Sigmoid colon (tissue), 6 donors: ENCODE measurements at regions not wholly inside any gene's neighbourhood (a gene's known extent, or its start where the extent isn't known, plus 50 kb on each side); places are given as distances from the start of the nearest gene placed in this dataset.
"Not testable (repeated sequence)": the region's sequence is repeated elsewhere in the genome, so short reads cannot be mapped to it uniquely, and the experiment has no call there.

Source experiments
- DNase-seq: peaks from one replicate; pipeline ENCODE4 v3.0.0-alpha.2; 2019
- H3K27ac ChIP-seq, 4 donors: fragments of 200-600 bp; sonication (generic); one replicate each; pipeline ENCODE4 v1.5.1; 2016 to 2019; ENCODE audit warnings: mild to moderate bottlenecking in 1 of 4
- H3K27me3 ChIP-seq, 3 donors: fragments of 200-600 bp; sonication (generic); one replicate each; pipeline ENCODE4 v1.5.1; 2019; ENCODE audit warnings: mild to moderate bottlenecking in 1 of 3
- H3K36me3 ChIP-seq, 4 donors: fragments of 200-600 bp; sonication (generic); one replicate each; pipeline ENCODE4 v1.5.1; 2016 to 2019
- H3K4me1 ChIP-seq, 4 donors: fragments of 200-600 bp; sonication (generic); one replicate each; pipeline ENCODE4 v1.5.1; 2017 to 2019
- H3K4me3 ChIP-seq, 4 donors: fragments of 200-600 bp; sonication (generic); one replicate each; pipeline ENCODE4 v1.5.1; 2017 to 2019; ENCODE audit warnings: mild to moderate bottlenecking in 2 of 4, moderate library complexity in 1 of 4
- H3K9me3 ChIP-seq, 4 donors: fragments of 200-600 bp in 3 of 4; sonication (generic) in 3 of 4; one replicate each; pipeline versions ENCODE4 v1.5.1 to v1.6.1; 2013 to 2019
- CTCF ChIP-seq, 4 experiments: fragments of 450-650 bp in 3 of 4; fragments of 200-600 bp in 1 of 4; IDR thresholded peaks; one replicate each; pipeline ENCODE4 v1.5.1; 2016 to 2019; ENCODE audit warnings: antibody characterized with exemption in 4 of 4, mild to moderate bottlenecking in 3 of 4, moderate library complexity in 2 of 4
- EP300 ChIP-seq, 4 donors: sonication (generic); formaldehyde crosslinking; IDR thresholded peaks; one replicate each; pipeline ENCODE4 v1.6.1; 2017; ENCODE audit warnings: antibody characterized with exemption in 4 of 4
- POLR2A ChIP-seq, 2 donors: fragments of 450-650 bp; IDR thresholded peaks; one replicate each; pipeline ENCODE4 v1.6.1; 2016; ENCODE audit warnings: antibody characterized with exemption in 2 of 2, mild to moderate bottlenecking in 2 of 2, moderate library complexity in 2 of 2
- POLR2AphosphoS5 ChIP-seq, 4 donors: sonication (generic); formaldehyde crosslinking; IDR thresholded peaks; one replicate each; pipeline ENCODE4 v1.6.1; 2017; ENCODE audit warnings: antibody characterized with exemption in 4 of 4
- WGBS, 2 donors: extraction: QIAGEN DNeasy Blood & Tissue Kit; methylation state at CpG; one replicate each; pipeline ENCODE4 v1.1.7; 2013; 5-methylcytosine and 5-hydroxymethylcytosine counted together
- intact Hi-C: fragments of 100-400 bp; cut with DNase I; formaldehyde crosslinking; loops from one replicate; pipeline ENCODE4 v1.15.1; 2023
- donor health status: healthy with polysubstance abuse.
- donor health status: healthy.

- 71 to 81% methylated on average over 41 of the region's 41 CpGs for WGBS, 2 donors
- H3K4me3 ChIP-seq = peak overlapping the region in 2 of 4 donors; percentile 11 to 20
Measured at GRCh38 chr20:30281584-30282197, 975.8 kb upstream of the DEFB115 start.

DNA sequence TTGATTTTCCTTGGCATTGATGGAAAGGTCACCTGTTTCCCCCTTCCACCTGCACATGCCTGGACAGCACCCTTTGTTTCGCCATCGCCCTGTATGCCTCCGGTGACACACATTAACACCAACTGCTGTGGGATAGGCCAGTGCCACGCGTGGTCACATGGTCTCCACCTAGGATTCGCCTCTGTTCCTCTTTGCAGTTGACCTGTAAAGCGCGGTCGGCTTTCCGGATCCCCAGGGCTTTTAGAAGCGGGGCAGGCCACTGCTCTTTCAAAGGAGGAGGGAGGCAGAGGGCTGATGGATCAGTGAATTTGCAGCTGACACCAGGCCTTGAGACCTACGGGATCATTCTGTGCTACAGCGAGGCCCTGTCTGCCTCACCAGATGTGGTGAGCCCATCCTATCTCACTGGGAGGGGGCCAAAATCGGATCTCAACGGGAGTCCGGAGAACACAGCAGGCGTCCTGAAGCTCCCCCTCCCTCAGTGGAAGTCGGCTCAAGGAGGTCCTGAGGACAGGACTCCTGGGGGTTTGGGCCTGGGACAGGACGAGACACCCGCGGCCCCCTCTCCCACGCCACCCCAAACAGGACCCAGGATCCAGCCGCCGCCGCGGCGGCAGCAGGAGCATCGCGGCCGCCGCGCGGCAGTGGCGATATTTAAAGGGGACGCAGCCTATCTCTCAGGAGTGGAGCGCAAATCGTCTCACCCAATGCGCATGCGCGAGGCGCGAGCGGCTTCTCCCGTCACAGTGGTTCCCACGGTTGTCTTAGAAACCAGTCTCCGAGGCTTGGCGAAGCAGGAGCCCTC lies 973.8 kb upstream of the DEFB115 start:
- Histone ChIP-seq H3K4me1 (peaks cover 0 to 47% (median 10%) of the 10 kb centered on the region in 4 donors), H3K4me3 (peak overlapping the region in 3 of 4 donors; percentile 41 to 61 (median 54)), H3K27ac (peak overlapping the region in 3 of 4 donors; percentile 28 to 84 (median 68))
- H3K9me3 ChIP-seq, H3K27me3 ChIP-seq, H3K36me3 ChIP-seq, intact Hi-C loops: not testable (repeated sequence)
- WGBS, 2 donors = 8 to 20% methylated on average over 47 of the region's 47 CpGs
- DNase-seq = peak; percentile 62
- TF ChIP-seq POLR2AphosphoS5 (IDR thresholded peaks at IDR 0.05) (peak in 2 of 4 donors; percentile 16 to 76), POLR2A (IDR thresholded peaks at IDR 0.05) (peak in 1 of 2 donors; percentile 21)

More at GRCh38 chr20:30281584-30282197, 975.8 kb upstream of the DEFB115 start:
- intact Hi-C loops = no loop called here
- Histone ChIP-seq H3K27me3 (no peaks in the 10 kb centered on the region), H3K4me1 (peaks cover 0 to 30% (median 6%) of the 10 kb centered on the region in 4 donors), H3K36me3 (no peaks in the 10 kb centered on the region), H3K27ac (no peak overlapping the region), H3K9me3 (no peaks in the 10 kb centered on the region)
- TF ChIP-seq EP300 (IDR thresholded peaks at IDR 0.05) (no peak), POLR2A (IDR thresholded peaks at IDR 0.05) (no peak), CTCF (IDR thresholded peaks at IDR 0.05) (no peak)
- DNase-seq = no peak

DNA sequence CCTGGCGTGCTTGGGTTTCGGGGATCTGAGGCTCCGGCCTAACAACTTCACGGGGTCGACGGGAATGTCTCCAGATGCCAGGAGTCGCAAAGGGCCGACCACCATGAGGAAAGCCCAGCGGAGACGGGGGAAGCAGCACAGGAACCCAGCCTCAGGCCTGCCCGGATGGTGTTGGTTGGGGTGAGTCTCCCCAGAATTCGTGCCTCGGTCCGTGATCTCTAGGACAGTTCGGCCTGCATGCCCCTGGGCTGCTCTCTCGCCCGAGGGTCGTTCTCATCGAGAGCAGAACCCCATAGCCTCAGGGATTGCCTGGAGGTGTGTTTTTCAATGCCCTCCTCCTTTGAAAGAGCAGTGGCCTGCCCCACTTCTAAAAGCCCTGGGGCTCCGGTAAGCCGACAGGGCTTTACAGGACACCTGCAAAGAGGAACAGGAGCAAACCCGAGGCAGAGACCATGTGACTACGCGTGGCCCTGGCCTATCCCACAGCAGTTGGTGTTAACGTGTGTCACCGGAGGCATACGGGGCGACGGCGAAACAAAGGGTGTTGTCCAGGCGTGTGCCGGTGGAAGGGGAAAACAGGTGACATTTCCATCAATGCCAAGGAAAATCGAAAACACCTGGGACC lies 973.1 kb upstream of the DEFB115 start:
- Histone ChIP-seq H3K4me3 (peak overlapping the region in 3 of 4 donors; percentile 41 to 61 (median 54)), H3K27me3 (no peaks in the 10 kb centered on the region), H3K4me1 (peaks cover 0 to 47% (median 10%) of the 10 kb centered on the region in 4 donors), H3K36me3 (no peaks in the 10 kb centered on the region), H3K9me3 (no peaks in the 10 kb centered on the region), H3K27ac (peak overlapping the region in 2 of 4 donors; percentile 68 to 84)
- no peak for DNase-seq
- TF ChIP-seq CTCF (IDR thresholded peaks at IDR 0.05) = no peak
- no peak for TF ChIP-seq EP300 (IDR thresholded peaks at IDR 0.05)
- TF ChIP-seq POLR2A (IDR thresholded peaks at IDR 0.05) = no peak
- no peak for TF ChIP-seq POLR2AphosphoS5 (IDR thresholded peaks at IDR 0.05)
- intact Hi-C loops = no loop called here
- WGBS, 2 donors = 53 to 64% methylated on average over 33 of the region's 33 CpGs

DNA sequence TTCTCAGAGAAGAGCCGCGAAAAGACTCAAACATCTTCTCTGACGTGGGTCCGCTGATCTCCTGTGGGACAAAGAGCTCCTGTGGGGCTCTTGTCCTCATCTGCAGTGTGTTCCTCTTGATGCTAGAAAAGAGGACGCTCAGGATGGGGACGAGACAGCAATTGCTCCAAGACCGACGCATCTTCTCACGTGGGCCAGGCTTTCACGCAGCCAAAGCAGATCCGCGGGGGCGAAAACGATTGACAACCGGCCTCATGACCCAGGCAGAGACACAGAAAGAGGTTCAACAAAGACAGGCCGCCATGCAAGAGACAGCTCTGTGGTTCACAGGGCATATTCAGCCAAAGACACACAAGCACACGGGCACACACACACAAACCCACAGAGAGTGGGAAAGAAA lies 971.8 kb upstream of the DEFB115 start:
- H3K9me3 ChIP-seq = no peaks in the 10 kb centered on the region
- no peak for TF ChIP-seq POLR2AphosphoS5 (IDR thresholded peaks at IDR 0.05)
- no peak for TF ChIP-seq POLR2A (IDR thresholded peaks at IDR 0.05)
- TF ChIP-seq CTCF (IDR thresholded peaks at IDR 0.05) = no peak
- TF ChIP-seq EP300 (IDR thresholded peaks at IDR 0.05) = no peak
- 86 to 94% methylated on average over 17 of the region's 17 CpGs for WGBS, 2 donors
- peak overlapping the region in 2 of 4 donors; percentile 84 for H3K27ac ChIP-seq
- H3K27me3 ChIP-seq = no peaks in the 10 kb centered on the region
- H3K4me3 ChIP-seq = peak overlapping the region in 1 of 4 donors; percentile 61
- peaks cover 0 to 49% (median 10%) of the 10 kb centered on the region in 4 donors for H3K4me1 ChIP-seq
- no peaks in the 10 kb centered on the region for H3K36me3 ChIP-seq
- DNase-seq = no peak
- intact Hi-C loops = no loop called here

- H3K4me3 ChIP-seq = peak overlapping the region in 1 of 4 donors; percentile 61
- intact Hi-C loops = no loop called here
- peak overlapping the region in 2 of 4 donors; percentile 84 for H3K27ac ChIP-seq
Measured at GRCh38 chr20:30286157-30286556, 971.3 kb upstream of the DEFB115 start.

DNA sequence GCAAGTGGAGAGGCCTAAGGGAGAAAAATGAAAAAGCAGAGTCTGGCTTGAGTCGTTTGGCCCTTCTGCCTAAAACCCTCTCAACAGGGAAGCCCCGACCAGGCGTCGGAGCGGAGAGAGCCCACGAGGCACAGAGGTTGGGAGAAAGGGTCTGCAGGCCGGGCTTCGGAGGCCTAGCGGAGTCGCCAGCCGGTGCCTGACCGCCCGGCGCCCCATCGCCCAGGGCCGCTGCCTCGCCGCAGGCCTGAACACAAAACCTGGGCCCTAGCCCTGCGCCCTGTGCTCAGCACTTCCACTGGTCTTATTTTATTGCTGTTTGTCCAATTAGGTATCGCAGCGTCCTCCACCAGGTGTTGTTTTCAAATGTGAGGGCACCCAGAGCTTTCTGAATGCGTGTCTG lies 970.0 kb upstream of the DEFB115 start:
- DNase-seq, H3K27me3 ChIP-seq, H3K36me3 ChIP-seq, H3K9me3 ChIP-seq, intact Hi-C loops: not testable (repeated sequence)
- Histone ChIP-seq H3K4me1 (peaks cover 0 to 51% (median 10%) of the 10 kb centered on the region in 4 donors), H3K4me3 (peak overlapping the region in 1 of 4 donors; percentile 15), H3K27ac (peak overlapping the region in 3 of 4 donors; percentile 18 to 84 (median 84))
- 88 to 90% methylated on average over 22 of the region's 22 CpGs for WGBS, 2 donors

More at GRCh38 chr20:30286157-30286556, 971.3 kb upstream of the DEFB115 start:
- TF ChIP-seq POLR2A (IDR thresholded peaks at IDR 0.05) (no peak), EP300 (IDR thresholded peaks at IDR 0.05) (no peak), CTCF (IDR thresholded peaks at IDR 0.05) (no peak), POLR2AphosphoS5 (IDR thresholded peaks at IDR 0.05) (no peak)
- Histone ChIP-seq H3K4me1 (peaks cover 0 to 51% (median 10%) of the 10 kb centered on the region in 4 donors), H3K27me3 (no peaks in the 10 kb centered on the region), H3K9me3 (no peaks in the 10 kb centered on the region), H3K36me3 (no peaks in the 10 kb centered on the region)
- 75 to 82% methylated on average over 15 of the region's 15 CpGs for WGBS, 2 donors
- DNase-seq = no peak
